ENCODE measurements at regions not wholly inside any gene's neighbourhood (a gene's known extent, or its start where the extent isn't known, plus 50 kb on each side); places are given as distances from the start of the nearest gene placed in this dataset.

- 54 to 75% methylated on average over 2 to 3 of the region's 3 CpGs for WGBS, 2 donors (ENCODE audit: low coverage in 1 of 2)
- TF ChIP-seq POLR2A (IDR thresholded peaks at IDR 0.05) (no peak), POLR2AphosphoS5 (IDR thresholded peaks at IDR 0.05) (no peak), EP300 (IDR thresholded peaks at IDR 0.05) (no peak), CTCF (IDR thresholded peaks at IDR 0.05) (no peak)
- Histone ChIP-seq H3K27ac (no peak overlapping the region), H3K9me3 (peaks cover 0 to 17% (median 0%) of the 10 kb centered on the region in 3 donors), H3K4me3 (no peak overlapping the region), H3K4me1 (no peaks in the 10 kb centered on the region), H3K36me3 (no peaks in the 10 kb centered on the region), H3K27me3 (no peaks in the 10 kb centered on the region)
- ATAC-seq: no peak
Measured at GRCh38 chr13:75137911-75138571, 343.9 kb downstream of the TBC1D4 start.

GRCh38 chr13:75136151-75136550 is 345.8 kb downstream of the TBC1D4 start:
- peaks cover 0 to 17% (median 0%) of the 10 kb centered on the region in 3 donors for H3K9me3 ChIP-seq
- TF ChIP-seq EP300 (IDR thresholded peaks at IDR 0.05): no peak
- H3K27ac ChIP-seq: no peak overlapping the region
- ATAC-seq: no peak
- H3K36me3 ChIP-seq: no peaks in the 10 kb centered on the region
- no peaks in the 10 kb centered on the region for H3K27me3 ChIP-seq
- no peaks in the 10 kb centered on the region for H3K4me1 ChIP-seq
- 92 to 94% methylated on average over 1 of the region's 1 CpG for WGBS, 2 donors (ENCODE audit: low coverage in 1 of 2)
- H3K4me3 ChIP-seq: no peak overlapping the region

GRCh38 chr13:75135325-75135825 is 346.6 kb downstream of the TBC1D4 start:
- WGBS, 2 donors (ENCODE audit: low coverage in 1 of 2): 80 to 82% methylated on average over 4 to 6 of the region's 6 CpGs
- ATAC-seq: no peak
- Histone ChIP-seq H3K36me3 (no peaks in the 10 kb centered on the region), H3K4me3 (no peak overlapping the region), H3K27ac (no peak overlapping the region), H3K9me3 (peaks cover 0 to 17% (median 0%) of the 10 kb centered on the region in 3 donors), H3K27me3 (no peaks in the 10 kb centered on the region), H3K4me1 (no peaks in the 10 kb centered on the region)
- no peak for TF ChIP-seq POLR2AphosphoS5 (IDR thresholded peaks at IDR 0.05)

GRCh38 chr13:75132701-75133695 is 349.0 kb downstream of the TBC1D4 start:
- H3K4me3 ChIP-seq: no peak overlapping the region
- ATAC-seq: no peak
- H3K27me3 ChIP-seq: no peaks in the 10 kb centered on the region
- H3K27ac ChIP-seq: no peak overlapping the region
- H3K4me1 ChIP-seq: no peaks in the 10 kb centered on the region
- no peaks in the 10 kb centered on the region for H3K36me3 ChIP-seq
- H3K9me3 ChIP-seq: peaks cover 0 to 5% (median 0%) of the 10 kb centered on the region in 3 donors
- 63 to 93% methylated on average over 3 of the region's 3 CpGs for WGBS, 2 donors (ENCODE audit: low coverage in 1 of 2)
- TF ChIP-seq POLR2A (IDR thresholded peaks at IDR 0.05) (no peak), EP300 (IDR thresholded peaks at IDR 0.05) (no peak), CTCF (IDR thresholded peaks at IDR 0.05) (no peak), POLR2AphosphoS5 (IDR thresholded peaks at IDR 0.05) (no peak)

GRCh38 chr13:75129331-75129730 is 352.6 kb downstream of the TBC1D4 start:
- no peak for TF ChIP-seq EP300 (IDR thresholded peaks at IDR 0.05)
- TF ChIP-seq POLR2AphosphoS5 (IDR thresholded peaks at IDR 0.05): no peak
- no peak for TF ChIP-seq CTCF (IDR thresholded peaks at IDR 0.05)
- no peak for TF ChIP-seq POLR2A (IDR thresholded peaks at IDR 0.05)
- Histone ChIP-seq H3K36me3 (no peaks in the 10 kb centered on the region), H3K27me3 (no peaks in the 10 kb centered on the region), H3K9me3 (no peaks in the 10 kb centered on the region), H3K4me1 (no peaks in the 10 kb centered on the region), H3K27ac (no peak overlapping the region), H3K4me3 (no peak overlapping the region)
- WGBS, 2 donors (ENCODE audit: low coverage in 1 of 2): 18% methylated on average over 1 of the region's 1 CpG; no CpG with 5 or more reads in 1 of the 2 donors
- no peak for ATAC-seq

Measured in gastroesophageal sphincter (tissue), 4 donors.